CD8-positive, alpha-beta memory T cell (primary cell): ENCODE measurements at regions not wholly inside any gene's neighbourhood (a gene's known extent, or its start where the extent isn't known, plus 50 kb on each side); places are given as distances from the start of the nearest gene placed in this dataset.
A peak's percentile ranks its signal among the peaks of the same experiment; 100 is the strongest.

Source experiments
- CTCF ChIA-PET: fragments of 350-600 bp; sonication (Branson Sonifier 250); formaldehyde crosslinking; loops from one replicate; lab custom pipeline; 2021; ENCODE audit warnings: antibody characterized with exemption; lab: Charles Lee
- POLR2A ChIA-PET: fragments of 350-600 bp; sonication (Branson Sonifier 250); formaldehyde crosslinking; loops from one replicate; lab custom pipeline; 2021; ENCODE audit warnings: antibody characterized with exemption; lab: Charles Lee
- DNase-seq, 5 donors: peaks; one replicate each; pipeline versions ENCODE4 v3.0.0 to v3.0.0-alpha.2; 2020 to 2022; ENCODE audit warnings: mixed read lengths in 1 of 5
- H3K27ac ChIP-seq: one replicate; pipeline ENCODE4 v1.7.0; 2013; ENCODE audit warnings: low read depth, mild to moderate bottlenecking, low read length, moderate library complexity
- H3K27me3 ChIP-seq: 2 replicates; pipeline ENCODE4 v1.7.0; 2013; ENCODE audit warnings: low read length, mild to moderate bottlenecking; ENCODE audit not compliant: insufficient read depth, poor library complexity, severe bottlenecking
- H3K36me3 ChIP-seq: 2 replicates; pipeline ENCODE4 v1.7.0; 2013; ENCODE audit warnings: mild to moderate bottlenecking, low read length, moderate library complexity; ENCODE audit not compliant: insufficient read depth
- H3K4me1 ChIP-seq: 2 replicates; pipeline ENCODE4 v1.7.0; 2013; ENCODE audit warnings: mild to moderate bottlenecking, low read length, moderate library complexity; ENCODE audit not compliant: insufficient read depth
- H3K4me3 ChIP-seq: 2 replicates; pipeline ENCODE4 v1.7.0; 2013; ENCODE audit warnings: mild to moderate bottlenecking, low read length
- H3K9me3 ChIP-seq: 2 replicates; pipeline ENCODE4 v1.7.0; 2013; ENCODE audit warnings: mild to moderate bottlenecking, low read length
- H3K27ac Mint-ChIP-seq, 8 donors: one replicate each; pipeline ENCODE4 v1.8.0; 2020 to 2021; ENCODE audit warnings: mixed read lengths in 8 of 8, mild to moderate bottlenecking in 6 of 8, inconsistent platforms in 3 of 8, moderate library complexity in 3 of 8
- H3K27me3 Mint-ChIP-seq, 2 donors: one replicate each; pipeline ENCODE4 v1.8.0; 2020 to 2021; ENCODE audit warnings: mixed read lengths in 2 of 2, mild to moderate bottlenecking in 1 of 2, moderate library complexity in 1 of 2
- H3K36me3 Mint-ChIP-seq, 3 donors: one replicate each; pipeline ENCODE4 v1.8.0; 2020 to 2021; ENCODE audit warnings: mixed read lengths in 3 of 3, inconsistent platforms in 1 of 3, mild to moderate bottlenecking in 1 of 3
- H3K4me1 Mint-ChIP-seq, 3 donors: one replicate each; pipeline ENCODE4 v1.8.0; 2020 to 2021; ENCODE audit warnings: mixed read lengths in 3 of 3, inconsistent platforms in 1 of 3, mild to moderate bottlenecking in 1 of 3
- H3K4me3 Mint-ChIP-seq, 7 donors: one replicate each; pipeline ENCODE4 v1.8.0; 2020 to 2021; ENCODE audit warnings: mixed read lengths in 7 of 7, mild to moderate bottlenecking in 6 of 7, moderate library complexity in 4 of 7, inconsistent platforms in 2 of 7
- H3K9me3 Mint-ChIP-seq, 5 donors: one replicate each; pipeline ENCODE4 v1.8.0; 2020 to 2022; ENCODE audit warnings: mixed read lengths in 5 of 5, mild to moderate bottlenecking in 3 of 5, moderate library complexity in 2 of 5, inconsistent platforms in 1 of 5

DNA sequence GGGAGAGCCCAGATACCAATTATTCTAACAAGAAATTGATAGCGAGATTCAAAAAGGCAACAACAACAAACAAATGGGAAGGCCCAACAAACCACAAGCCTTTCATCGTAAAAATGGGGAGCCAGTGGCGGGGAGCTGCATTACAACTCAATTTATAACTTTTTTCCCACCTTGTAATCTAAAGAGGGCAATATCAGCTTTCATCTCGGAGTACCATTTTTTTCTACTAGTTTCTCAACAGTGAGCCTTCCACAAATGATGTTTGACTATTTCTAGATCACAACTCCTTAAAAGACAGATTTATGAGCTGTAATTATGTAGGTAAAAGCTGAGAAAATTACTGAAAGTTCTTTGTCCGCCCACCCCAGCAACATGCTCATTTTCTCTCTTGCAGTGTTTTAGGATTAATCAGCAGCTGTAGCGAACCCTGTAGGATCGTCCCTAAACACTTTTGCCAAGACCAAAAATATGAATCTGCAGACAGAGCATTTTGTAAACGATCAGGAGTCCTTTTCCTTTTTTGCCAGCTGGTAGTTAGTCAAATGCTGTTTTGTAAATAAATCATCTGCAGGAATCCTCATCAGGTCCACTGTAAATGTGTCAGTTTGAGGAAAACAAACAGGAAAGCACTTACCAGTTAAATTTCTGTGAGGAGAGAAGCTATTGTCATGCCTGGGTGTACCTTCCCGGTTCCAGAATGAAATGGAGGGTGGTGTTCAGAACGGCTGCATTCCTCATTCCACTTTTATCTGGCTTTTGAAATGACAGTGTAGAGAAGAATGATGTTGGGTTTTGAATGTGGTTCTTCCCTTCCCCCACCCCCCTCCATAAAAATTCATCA is 53.2 kb downstream of the EEF1B2 start:
- CTCF ChIA-PET: no interaction called here
- POLR2A ChIA-PET: no interaction called here
- no peaks in the 10 kb centered on the region for H3K4me1 ChIP-seq
- H3K27me3 ChIP-seq: no peaks in the 10 kb centered on the region
- H3K4me3 ChIP-seq: no peak overlapping the region
- H3K9me3 Mint-ChIP-seq: no peaks in the 10 kb centered on the region
- H3K4me1 Mint-ChIP-seq: peaks cover 0 to 2% (median 1%) of the 10 kb centered on the region in 3 donors
- H3K9me3 ChIP-seq: no peaks in the 10 kb centered on the region
- H3K36me3 ChIP-seq: no peaks in the 10 kb centered on the region
- H3K36me3 Mint-ChIP-seq: no peaks in the 10 kb centered on the region
- H3K27me3 Mint-ChIP-seq: peaks cover 11 to 33% of the 10 kb centered on the region in 2 donors
- H3K27ac Mint-ChIP-seq: no peak overlapping the region
- H3K27ac ChIP-seq: no peak overlapping the region
- no peak overlapping the region for H3K4me3 Mint-ChIP-seq
- no peak for DNase-seq

GRCh38 chr2:206213514-206213845 is 53.8 kb downstream of the EEF1B2 start:
- Mint-ChIP-seq H3K36me3 (no peaks in the 10 kb centered on the region), H3K27ac (no peak overlapping the region), H3K9me3 (no peaks in the 10 kb centered on the region), H3K4me3 (no peak overlapping the region), H3K4me1 (peaks cover 0 to 2% (median 1%) of the 10 kb centered on the region in 3 donors), H3K27me3 (peaks cover 11 to 34% of the 10 kb centered on the region in 2 donors)
- Histone ChIP-seq H3K27me3 (peaks cover under 1% of the 10 kb centered on the region), H3K27ac (no peak overlapping the region), H3K36me3 (no peaks in the 10 kb centered on the region), H3K4me3 (no peak overlapping the region), H3K4me1 (no peaks in the 10 kb centered on the region), H3K9me3 (no peaks in the 10 kb centered on the region)
- CTCF ChIA-PET: no interaction called here
- POLR2A ChIA-PET: no interaction called here
- DNase-seq: no peak

DNA sequence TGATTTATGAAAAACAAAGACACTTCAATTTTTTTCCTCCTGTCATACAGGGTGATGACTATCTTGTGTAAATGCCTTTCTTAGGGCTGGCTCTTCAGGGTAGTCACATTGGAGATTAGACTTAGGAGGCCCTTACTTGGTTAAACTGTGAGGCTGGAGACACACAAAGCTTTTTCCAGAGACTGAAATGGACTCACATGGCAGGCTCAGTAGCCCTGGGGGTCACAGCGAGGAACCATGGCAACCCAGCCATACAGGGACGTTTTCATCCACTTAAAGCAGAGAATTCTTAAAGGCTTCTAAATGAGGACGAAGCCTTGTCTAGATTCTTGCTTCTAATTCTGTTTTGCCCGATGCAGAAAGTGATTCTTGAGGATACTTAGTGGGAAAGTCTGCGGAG is 57.3 kb upstream of the ZDBF2 start:
- Histone ChIP-seq H3K27ac (no peak overlapping the region), H3K4me1 (no peaks in the 10 kb centered on the region), H3K36me3 (no peaks in the 10 kb centered on the region), H3K27me3 (peaks cover 5% of the 10 kb centered on the region), H3K4me3 (no peak overlapping the region), H3K9me3 (no peaks in the 10 kb centered on the region)
- peaks cover 0 to 2% (median 1%) of the 10 kb centered on the region in 3 donors for H3K4me1 Mint-ChIP-seq
- POLR2A ChIA-PET: no interaction called here
- CTCF ChIA-PET: no interaction called here
- H3K36me3 Mint-ChIP-seq: no peaks in the 10 kb centered on the region
- H3K9me3 Mint-ChIP-seq: peaks cover 4 to 11% (median 5%) of the 10 kb centered on the region in 5 donors
- no peak overlapping the region for H3K4me3 Mint-ChIP-seq
- peaks cover 14 to 59% of the 10 kb centered on the region in 2 donors for H3K27me3 Mint-ChIP-seq
- no peak for DNase-seq
- no peak overlapping the region for H3K27ac Mint-ChIP-seq

DNA sequence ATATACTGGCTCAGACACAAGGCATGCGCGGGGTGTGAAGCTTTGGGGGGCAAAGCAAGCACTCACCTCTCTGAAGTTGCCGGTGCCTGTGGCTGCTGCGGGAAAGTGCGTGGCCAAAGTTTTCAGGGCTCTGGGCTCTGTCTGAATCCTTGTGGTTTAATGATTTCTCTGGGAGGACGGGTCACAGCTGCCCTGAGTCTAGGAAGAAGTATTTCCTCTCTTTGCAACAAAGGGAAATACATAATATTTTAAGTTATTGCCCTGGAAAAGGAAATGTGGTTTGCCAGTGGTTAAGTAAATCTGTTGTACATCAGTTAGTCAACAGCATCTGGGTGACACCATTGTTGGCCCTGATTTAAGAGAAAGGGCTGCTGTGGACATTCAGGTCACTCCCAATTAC is 56.7 kb upstream of the ZDBF2 start:
- Mint-ChIP-seq H3K36me3 (no peaks in the 10 kb centered on the region), H3K4me3 (no peak overlapping the region), H3K27ac (no peak overlapping the region), H3K9me3 (peaks cover 4 to 11% (median 6%) of the 10 kb centered on the region in 5 donors), H3K27me3 (peaks cover 15 to 55% of the 10 kb centered on the region in 2 donors), H3K4me1 (peaks cover 0 to 1% (median 0%) of the 10 kb centered on the region in 3 donors)
- H3K9me3 ChIP-seq: no peaks in the 10 kb centered on the region
- H3K27ac ChIP-seq: no peak overlapping the region
- no peaks in the 10 kb centered on the region for H3K4me1 ChIP-seq
- ChIA-PET CTCF (no interaction called here), POLR2A (no interaction called here)
- DNase-seq: no peak
- no peaks in the 10 kb centered on the region for H3K36me3 ChIP-seq
- peaks cover 5% of the 10 kb centered on the region for H3K27me3 ChIP-seq
- H3K4me3 ChIP-seq: no peak overlapping the region

GRCh38 chr2:206218156-206218555 is 56.3 kb upstream of the ZDBF2 start:
- POLR2A ChIA-PET: no interaction called here
- CTCF ChIA-PET: no interaction called here
- Mint-ChIP-seq H3K4me3 (no peak overlapping the region), H3K36me3 (no peaks in the 10 kb centered on the region), H3K9me3 (peaks cover 4 to 11% (median 6%) of the 10 kb centered on the region in 5 donors), H3K27me3 (peaks cover 16 to 55% of the 10 kb centered on the region in 2 donors), H3K4me1 (peaks cover 0 to 1% (median 0%) of the 10 kb centered on the region in 3 donors), H3K27ac (no peak overlapping the region)
- DNase-seq: no peak
- H3K36me3 ChIP-seq: no peaks in the 10 kb centered on the region
- H3K4me3 ChIP-seq: no peak overlapping the region
- H3K9me3 ChIP-seq: no peaks in the 10 kb centered on the region
- peaks cover 5% of the 10 kb centered on the region for H3K27me3 ChIP-seq
- H3K27ac ChIP-seq: no peak overlapping the region
- H3K4me1 ChIP-seq: no peaks in the 10 kb centered on the region

- no peak for DNase-seq
- H3K4me1 Mint-ChIP-seq: peaks cover 0 to 1% (median 0%) of the 10 kb centered on the region in 3 donors
- H3K9me3 ChIP-seq: no peaks in the 10 kb centered on the region
- no peaks in the 10 kb centered on the region for H3K4me1 ChIP-seq
- ChIA-PET CTCF (no interaction called here), POLR2A (no interaction called here)
- peaks cover 4 to 11% (median 6%) of the 10 kb centered on the region in 5 donors for H3K9me3 Mint-ChIP-seq
- no peak overlapping the region for H3K4me3 ChIP-seq
- no peaks in the 10 kb centered on the region for H3K36me3 Mint-ChIP-seq
- H3K27me3 ChIP-seq: peaks cover 5% of the 10 kb centered on the region
- no peaks in the 10 kb centered on the region for H3K36me3 ChIP-seq
- H3K27ac Mint-ChIP-seq: peak overlapping the region in 1 of 8 donors; percentile 5
- no peak overlapping the region for H3K4me3 Mint-ChIP-seq
- peaks cover 12 to 50% of the 10 kb centered on the region in 2 donors for H3K27me3 Mint-ChIP-seq
- no peak overlapping the region for H3K27ac ChIP-seq
These were observed 55.5 kb upstream of the ZDBF2 start for GRCh38 chr2:206218796-206219499.

DNA sequence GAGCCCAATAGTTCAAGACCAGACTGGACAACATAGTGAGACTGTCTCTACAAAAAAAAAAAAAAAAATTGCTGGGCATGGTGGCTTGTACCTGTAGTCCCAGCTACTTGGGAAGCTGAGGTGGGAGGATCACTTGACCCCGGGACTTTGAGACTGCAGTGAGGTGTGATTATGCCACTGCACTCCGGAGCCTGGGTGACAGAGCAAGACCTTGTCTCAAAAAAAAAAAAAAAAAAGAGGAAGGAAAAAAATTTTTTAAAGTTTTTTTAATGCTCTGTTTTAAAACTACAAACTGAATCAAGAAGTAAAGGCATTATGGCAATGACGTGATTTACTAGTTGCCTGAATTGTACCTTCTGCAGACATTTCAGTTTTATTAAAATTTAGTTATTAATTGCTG is 54.5 kb upstream of the ZDBF2 start:
- Mint-ChIP-seq H3K36me3 (no peaks in the 10 kb centered on the region), H3K4me3 (no peak overlapping the region), H3K4me1 (peaks cover 0 to 1% (median 0%) of the 10 kb centered on the region in 3 donors), H3K27me3 (peaks cover 8 to 48% of the 10 kb centered on the region in 2 donors), H3K9me3 (peaks cover 4 to 11% (median 6%) of the 10 kb centered on the region in 5 donors), H3K27ac (no peak overlapping the region)
- ChIA-PET CTCF (no interaction called here), POLR2A (no interaction called here)
- H3K9me3 ChIP-seq: no peaks in the 10 kb centered on the region
- H3K4me3 ChIP-seq: no peak overlapping the region
- peaks cover 5% of the 10 kb centered on the region for H3K27me3 ChIP-seq
- DNase-seq: no peak
- H3K36me3 ChIP-seq: no peaks in the 10 kb centered on the region
- no peaks in the 10 kb centered on the region for H3K4me1 ChIP-seq
- H3K27ac ChIP-seq: no peak overlapping the region

GRCh38 chr2:206220997-206221396 is 53.5 kb upstream of the ZDBF2 start:
- peaks cover 4 to 11% (median 6%) of the 10 kb centered on the region in 5 donors for H3K9me3 Mint-ChIP-seq
- H3K36me3 Mint-ChIP-seq: no peaks in the 10 kb centered on the region
- no peaks in the 10 kb centered on the region for H3K9me3 ChIP-seq
- peaks cover 5% of the 10 kb centered on the region for H3K27me3 ChIP-seq
- H3K4me3 ChIP-seq: no peak overlapping the region
- no peak for DNase-seq
- no peak overlapping the region for H3K27ac Mint-ChIP-seq
- H3K27ac ChIP-seq: no peak overlapping the region
- H3K27me3 Mint-ChIP-seq: peaks cover 8 to 45% of the 10 kb centered on the region in 2 donors
- POLR2A ChIA-PET: no interaction called here
- H3K4me1 ChIP-seq: no peaks in the 10 kb centered on the region
- CTCF ChIA-PET: no interaction called here
- H3K4me3 Mint-ChIP-seq: no peak overlapping the region
- H3K4me1 Mint-ChIP-seq: peaks cover 0 to 1% (median 0%) of the 10 kb centered on the region in 3 donors
- H3K36me3 ChIP-seq: no peaks in the 10 kb centered on the region
